ENCODE measurements at regions not wholly inside any gene's neighbourhood (a gene's known extent, or its start where the extent isn't known, plus 50 kb on each side); places are given as distances from the start of the nearest gene placed in this dataset.
"Not testable (repeated sequence)": the region's sequence is repeated elsewhere in the genome, so short reads cannot be mapped to it uniquely, and the experiment has no call there.

GRCh38 chr7:81284576-81284975, 365.7 kb upstream of the SEMA3C start:
- DNase-seq (ENCODE audit: low read depth): no peak

- no peak for DNase-seq (ENCODE audit: low read depth)
Observed at GRCh38 chr7:81280531-81280930, 361.7 kb upstream of the SEMA3C start.

GRCh38 chr7:81277691-81278090, 358.8 kb upstream of the SEMA3C start:
- DNase-seq (ENCODE audit: low read depth): no peak

GRCh38 chr7:81273601-81274397, 354.9 kb upstream of the SEMA3C start:
- DNase-seq (ENCODE audit: low read depth): no peak

- no peak for DNase-seq (ENCODE audit: low read depth)
Observed at GRCh38 chr7:81272176-81272575, 353.3 kb upstream of the SEMA3C start.

DNA sequence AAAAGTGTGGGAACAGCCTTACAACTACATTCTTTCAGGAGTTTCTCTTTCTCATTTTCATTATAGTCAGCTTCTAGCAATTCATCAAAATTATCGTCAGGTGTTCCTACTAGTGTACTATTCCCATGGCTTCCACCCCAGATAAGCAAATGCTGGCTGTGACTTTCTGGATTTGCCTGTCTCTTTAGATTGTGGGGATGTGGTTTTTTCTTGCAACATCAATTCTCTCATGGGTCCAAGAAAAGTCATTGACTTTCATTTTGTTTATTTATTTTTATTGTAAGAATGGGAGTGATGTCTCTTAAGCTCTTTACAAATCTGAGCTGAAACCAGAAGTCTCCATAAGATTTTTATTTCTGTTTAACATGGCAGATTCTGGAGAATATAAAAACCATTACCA, 349.7 kb upstream of the SEMA3C start:
- DNase-seq (ENCODE audit: low read depth): no peak

GRCh38 chr7:81267508-81267907, 348.7 kb upstream of the SEMA3C start:
- DNase-seq (ENCODE audit: low read depth): no peak

GRCh38 chr7:81264116-81264515, 345.3 kb upstream of the SEMA3C start:
- no peak for DNase-seq (ENCODE audit: low read depth)

DNA sequence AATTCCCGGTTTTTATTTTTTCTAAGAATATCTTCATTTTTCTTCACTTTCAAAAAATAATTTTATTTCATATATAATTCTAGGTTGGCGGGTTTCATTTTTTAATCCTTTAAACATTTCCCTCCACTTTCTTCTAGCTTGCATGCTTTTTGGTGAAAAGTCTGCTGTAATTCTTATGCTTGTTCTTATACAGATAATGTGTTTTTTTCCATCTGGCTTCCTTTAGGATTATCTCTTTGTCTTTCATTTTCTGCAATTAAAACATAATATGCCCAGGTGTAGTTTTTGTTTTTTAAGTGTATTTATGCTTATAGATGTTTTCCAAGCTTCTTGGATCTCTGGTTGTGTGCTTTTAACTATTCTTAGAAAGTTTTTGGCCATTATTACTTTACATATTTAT, 341.3 kb upstream of the SEMA3C start:
- DNase-seq (ENCODE audit: low read depth): no peak

DNA sequence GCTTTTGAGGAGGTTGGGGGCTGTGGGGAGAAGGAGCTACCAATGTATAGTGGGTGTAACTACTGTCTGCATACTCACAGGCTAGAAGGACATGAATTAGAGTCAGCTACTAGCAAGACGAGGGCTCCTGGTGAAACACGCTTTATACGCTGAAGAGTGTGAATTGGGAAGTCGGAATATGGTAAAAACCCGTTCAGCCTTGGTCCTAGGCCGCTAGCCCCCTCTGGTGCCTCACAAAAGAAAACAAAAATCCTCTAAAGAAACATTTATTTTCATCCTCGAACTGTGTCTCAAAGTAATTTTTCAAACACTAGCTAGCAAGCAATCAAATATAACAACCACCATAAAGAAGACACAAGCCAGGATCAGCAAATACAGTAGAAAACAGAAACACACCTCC, 338.1 kb upstream of the SEMA3C start:
- DNase-seq (ENCODE audit: low read depth): no peak

GRCh38 chr7:81248420-81248819, 329.6 kb upstream of the SEMA3C start:
- no peak for DNase-seq (ENCODE audit: low read depth)

DNA sequence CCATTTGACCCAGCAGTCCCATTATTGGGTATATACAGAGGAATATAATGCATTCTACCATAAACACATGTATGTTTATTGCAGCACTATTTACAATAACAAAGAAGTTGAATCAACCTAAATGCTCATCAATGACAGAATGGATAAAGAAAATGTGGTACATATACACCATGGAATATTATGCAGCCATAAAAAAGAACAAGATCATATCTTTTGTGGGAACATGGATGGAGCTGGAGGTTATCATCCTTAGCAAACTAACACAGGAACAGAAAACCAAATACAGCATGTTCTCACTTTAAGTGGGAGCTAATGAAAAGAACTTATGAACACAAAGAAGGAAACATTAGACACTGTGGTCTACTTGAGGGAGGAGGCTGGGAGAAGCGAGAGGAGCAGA, 328.5 kb upstream of the SEMA3C start:
- not testable (repeated sequence) for DNase-seq (ENCODE audit: low read depth)

GRCh38 chr7:81245353-81245752, 326.5 kb upstream of the SEMA3C start:
- no peak for DNase-seq (ENCODE audit: low read depth)

- no peak for DNase-seq (ENCODE audit: low read depth)
Observed at GRCh38 chr7:81244224-81244623, 325.4 kb upstream of the SEMA3C start.

DNA sequence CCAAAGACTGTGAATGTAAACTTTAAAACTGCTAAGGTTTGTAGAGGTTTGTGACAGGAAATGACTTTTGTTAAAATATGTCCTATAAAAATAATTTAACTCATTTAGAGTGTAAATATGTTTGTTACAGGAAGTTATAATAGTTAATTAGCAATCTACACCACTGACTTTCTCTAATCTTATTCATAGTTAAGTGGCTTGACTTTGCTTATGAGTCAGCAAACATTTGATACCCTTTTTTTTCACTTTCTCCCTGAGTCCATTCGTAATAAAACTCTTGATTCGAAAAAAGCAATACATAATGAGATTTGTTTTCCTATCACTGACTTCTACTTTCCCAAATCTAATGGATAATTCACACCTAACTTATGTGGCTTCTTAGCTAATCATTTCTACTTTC, 317.7 kb upstream of the SEMA3C start:
- no peak for DNase-seq (ENCODE audit: low read depth)

GRCh38 chr7:81235997-81236396, 317.1 kb upstream of the SEMA3C start:
- no peak for DNase-seq (ENCODE audit: low read depth)

- no peak for DNase-seq (ENCODE audit: low read depth)
Observed at GRCh38 chr7:81234896-81235295, 316.0 kb upstream of the SEMA3C start.

DNA sequence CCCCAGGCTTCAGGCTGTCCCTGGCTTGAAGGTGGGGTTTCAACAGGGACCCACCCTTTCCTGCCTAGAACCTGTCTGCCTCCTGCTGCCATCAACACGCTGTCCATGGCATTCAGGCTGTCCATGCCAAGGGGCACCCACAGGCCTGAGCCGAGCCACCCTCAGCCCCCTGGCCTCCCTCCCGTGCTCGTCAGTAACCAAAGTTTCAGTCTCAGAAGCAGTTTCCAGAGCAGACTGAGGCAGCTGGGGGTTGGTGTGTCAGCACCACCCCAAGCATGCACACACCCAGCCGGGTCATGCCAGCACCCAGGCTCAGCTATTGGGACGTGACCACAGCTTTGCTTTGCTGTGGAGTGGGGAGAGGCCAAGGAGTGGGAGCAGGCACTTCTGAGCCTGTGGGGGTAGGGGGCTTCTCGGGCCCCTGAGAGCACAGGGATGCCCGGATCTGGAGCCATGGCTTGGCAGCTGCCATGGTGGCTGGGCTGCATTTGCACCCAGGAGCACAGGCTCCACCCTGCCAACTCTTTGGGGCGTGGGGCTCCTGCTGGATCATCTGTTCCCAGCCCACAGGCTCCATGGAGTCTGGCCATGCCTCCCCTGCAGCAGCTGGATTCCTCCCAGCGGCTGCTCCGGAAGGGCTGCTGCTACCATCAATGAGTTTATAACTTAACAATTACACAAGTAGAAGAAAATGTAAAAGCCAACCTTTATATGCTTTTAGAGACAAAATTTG, 314.5 kb upstream of the SEMA3C start:
- DNase-seq (ENCODE audit: low read depth): no peak

DNA sequence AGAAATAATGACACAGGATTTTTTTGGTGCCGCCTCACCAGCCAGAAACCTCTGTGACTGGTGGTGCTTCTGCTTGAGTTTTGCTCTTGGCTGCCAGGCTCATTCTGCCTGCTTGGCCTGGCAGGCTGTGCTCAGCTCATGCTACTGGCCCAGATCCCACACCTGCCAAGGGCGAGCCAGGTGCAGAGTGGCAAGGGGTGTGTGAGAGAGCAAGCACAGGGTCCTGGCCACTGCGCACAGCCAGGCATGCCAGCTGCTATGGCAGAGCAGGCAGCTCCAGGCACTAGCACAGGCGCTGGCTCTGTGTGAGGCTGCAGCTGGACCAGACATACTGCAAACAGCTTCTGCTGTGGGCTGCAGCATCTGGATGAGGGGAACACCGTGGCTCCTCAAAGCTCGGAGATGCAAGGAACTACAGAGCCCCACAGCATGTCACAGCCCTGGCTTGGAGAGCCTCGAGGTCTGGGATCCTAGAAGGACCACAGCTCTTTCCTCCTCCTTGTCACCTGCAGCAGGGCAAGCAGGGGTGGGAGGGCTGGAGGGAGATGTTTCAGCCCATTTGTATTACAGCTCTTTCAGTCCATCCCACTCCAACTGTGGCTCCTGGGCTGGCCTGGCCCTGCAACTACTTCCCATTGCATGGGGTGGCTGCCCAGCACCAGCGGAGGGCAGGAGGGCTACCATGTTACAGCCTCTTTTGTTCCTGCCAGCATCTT, 313.4 kb upstream of the SEMA3C start:
- no peak for DNase-seq (ENCODE audit: low read depth)

DNA sequence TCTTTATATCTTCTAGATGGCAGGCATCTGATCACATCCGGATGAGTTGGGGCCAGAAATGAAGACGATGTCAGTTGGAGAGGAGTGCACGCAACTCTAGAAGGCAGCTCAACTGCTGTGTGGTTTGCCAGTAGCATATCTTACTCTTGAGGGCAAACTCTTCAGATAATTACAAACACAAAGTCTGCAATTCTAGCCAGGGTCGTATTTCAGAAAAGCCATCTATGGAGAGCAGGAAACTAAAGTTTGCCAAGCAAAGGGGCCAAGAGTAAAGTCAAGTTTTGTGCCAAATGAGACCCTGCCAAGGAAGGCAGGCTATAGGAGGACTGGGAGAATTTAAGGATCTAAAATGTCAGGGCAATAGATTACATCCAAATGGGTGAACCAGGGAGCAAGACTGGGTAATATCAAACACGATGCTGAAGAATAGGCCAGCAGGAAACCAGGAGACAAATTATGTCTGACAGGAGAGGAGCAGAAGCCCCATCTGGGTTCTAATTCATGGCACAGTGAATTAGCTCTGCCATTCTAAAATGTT, 312.5 kb upstream of the SEMA3C start:
- no peak for DNase-seq (ENCODE audit: low read depth)

- no peak for DNase-seq (ENCODE audit: low read depth)
Observed at GRCh38 chr7:81226234-81226633, 307.4 kb upstream of the SEMA3C start.

DNA sequence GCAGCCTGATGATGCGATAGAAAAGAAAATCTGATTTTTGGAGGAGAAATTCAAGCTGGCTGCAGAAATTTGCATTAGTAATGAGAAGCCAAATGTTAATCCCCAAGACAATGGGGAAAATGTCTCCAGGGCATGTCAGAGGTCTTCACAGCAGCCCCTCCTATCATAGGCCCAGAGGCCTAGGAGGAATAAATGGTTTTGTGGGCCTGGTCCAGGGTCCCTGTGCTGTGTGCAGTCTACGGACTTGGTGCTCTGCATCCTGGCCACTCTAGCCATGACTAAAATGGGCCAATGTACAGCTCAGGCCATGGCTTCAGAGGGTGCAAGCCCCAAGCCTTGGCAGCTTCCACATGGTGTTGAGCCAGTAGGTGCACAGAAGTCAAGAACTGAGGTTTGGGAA, 303.8 kb upstream of the SEMA3C start:
- DNase-seq (ENCODE audit: low read depth): not testable (repeated sequence)
